Activated naive CD4-positive, alpha-beta T cell treated with Interleukin-2 at 50 U/mL for 16 hours (primary cell): ENCODE measurements at regions not wholly inside any gene's neighbourhood (a gene's known extent, or its start where the extent isn't known, plus 50 kb on each side); places are given as distances from the start of the nearest gene placed in this dataset.
"Not testable (repeated sequence)": the region's sequence is repeated elsewhere in the genome, so short reads cannot be mapped to it uniquely, and the experiment has no call there.

Source experiments
- DNase-seq: peaks from one replicate; pipeline ENCODE4 v3.0.0-alpha.2; 2020

GRCh38 chr1:206365271-206365670, 105.0 kb upstream of the IKBKE start:
- DNase-seq: not testable (repeated sequence)

- not testable (repeated sequence) for DNase-seq
These were observed 104.1 kb upstream of the IKBKE start for GRCh38 chr1:206366131-206366530.

- DNase-seq: not testable (repeated sequence)
These were observed 103.5 kb upstream of the IKBKE start for GRCh38 chr1:206366772-206367171.

GRCh38 chr1:206367955-206368622, 102.2 kb upstream of the IKBKE start:
- not testable (repeated sequence) for DNase-seq

- DNase-seq: not testable (repeated sequence)
These were observed 95.6 kb upstream of the IKBKE start for GRCh38 chr1:206374725-206375124.

GRCh38 chr1:206375552-206375951, 94.7 kb upstream of the IKBKE start:
- DNase-seq: not testable (repeated sequence)

GRCh38 chr1:206378506-206378905, 91.8 kb upstream of the IKBKE start:
- DNase-seq: not testable (repeated sequence)

- not testable (repeated sequence) for DNase-seq
These were observed 91.0 kb upstream of the IKBKE start for GRCh38 chr1:206379245-206379644.

- not testable (repeated sequence) for DNase-seq
These were observed 90.0 kb upstream of the IKBKE start for GRCh38 chr1:206380163-206380790.

GRCh38 chr1:206380791-206381610, 89.3 kb upstream of the IKBKE start:
- DNase-seq: not testable (repeated sequence)

GRCh38 chr1:206384029-206384807, 86.1 kb upstream of the IKBKE start:
- peak; percentile 18 for DNase-seq

- DNase-seq: not testable (repeated sequence)
These were observed 85.4 kb upstream of the IKBKE start for GRCh38 chr1:206384891-206385290.

- DNase-seq: not testable (repeated sequence)
These were observed 82.6 kb upstream of the IKBKE start for GRCh38 chr1:206387631-206388030.

- DNase-seq: not testable (repeated sequence)
These were observed 78.4 kb upstream of the IKBKE start for GRCh38 chr1:206391903-206392302.

- not testable (repeated sequence) for DNase-seq
These were observed 72.8 kb upstream of the IKBKE start for GRCh38 chr1:206397501-206397900.

GRCh38 chr1:206398261-206398660, 72.0 kb upstream of the IKBKE start:
- not testable (repeated sequence) for DNase-seq

- not testable (repeated sequence) for DNase-seq
These were observed 66.5 kb upstream of the IKBKE start for GRCh38 chr1:206403612-206404307.

GRCh38 chr1:206404309-206405027, 65.8 kb upstream of the IKBKE start:
- not testable (repeated sequence) for DNase-seq

GRCh38 chr1:206405282-206405681, 65.0 kb upstream of the IKBKE start:
- DNase-seq: not testable (repeated sequence)

- not testable (repeated sequence) for DNase-seq
These were observed 61.6 kb upstream of the IKBKE start for GRCh38 chr1:206408371-206409288.
